Immature natural killer cell (primary cell): ENCODE measurements at regions not wholly inside any gene's neighbourhood (a gene's known extent, or its start where the extent isn't known, plus 50 kb on each side); places are given as distances from the start of the nearest gene placed in this dataset.

ENCODE experiments used
- DNase-seq, 3 donors: peaks; one replicate each; pipeline ENCODE4 v3.0.0; 2022; ENCODE audit warnings: mixed read lengths in 1 of 3
- H3K27ac Mint-ChIP-seq, 6 donors: one replicate each; pipeline ENCODE4 v1.8.0; 2020; ENCODE audit warnings: mixed read lengths in 6 of 6, mild to moderate bottlenecking in 5 of 6, inconsistent platforms in 4 of 6, moderate library complexity in 3 of 6
- H3K27me3 Mint-ChIP-seq, 3 donors: one replicate each; pipeline ENCODE4 v1.8.0; 2020 to 2021; ENCODE audit warnings: low read depth in 3 of 3, mild to moderate bottlenecking in 3 of 3, mixed read lengths in 3 of 3, moderate library complexity in 3 of 3, inconsistent platforms in 1 of 3
- H3K36me3 Mint-ChIP-seq, 3 donors: one replicate each; pipeline ENCODE4 v1.8.0; 2020; ENCODE audit warnings: mixed read lengths in 3 of 3, inconsistent platforms in 2 of 3, mild to moderate bottlenecking in 2 of 3
- H3K4me1 Mint-ChIP-seq, 2 donors: one replicate each; pipeline ENCODE4 v1.8.0; 2020; ENCODE audit warnings: inconsistent platforms in 2 of 2, mild to moderate bottlenecking in 2 of 2, mixed read lengths in 2 of 2, moderate library complexity in 1 of 2
- H3K4me3 Mint-ChIP-seq, 5 donors: one replicate each; pipeline ENCODE4 v1.8.0; 2020; ENCODE audit warnings: mild to moderate bottlenecking in 5 of 5, mixed read lengths in 5 of 5, inconsistent platforms in 3 of 5, moderate library complexity in 3 of 5
- H3K9me3 Mint-ChIP-seq, 6 donors: one replicate each; pipeline ENCODE4 v1.8.0; 2020; ENCODE audit warnings: mild to moderate bottlenecking in 6 of 6, mixed read lengths in 6 of 6, inconsistent platforms in 4 of 6, moderate library complexity in 3 of 6

- Mint-ChIP-seq H3K27me3 (peaks cover 0 to 2% (median 0%) of the 10 kb centered on the region in 3 donors), H3K36me3 (no peaks in the 10 kb centered on the region), H3K9me3 (no peaks in the 10 kb centered on the region), H3K4me3 (no peak overlapping the region), H3K4me1 (no peaks in the 10 kb centered on the region), H3K27ac (no peak overlapping the region)
- no peak for DNase-seq
These were observed 343.9 kb upstream of the TPM1 start for GRCh38 chr15:62698646-62699045.

- Mint-ChIP-seq H3K27ac (no peak overlapping the region), H3K9me3 (no peaks in the 10 kb centered on the region), H3K36me3 (no peaks in the 10 kb centered on the region), H3K4me1 (no peaks in the 10 kb centered on the region), H3K4me3 (no peak overlapping the region), H3K27me3 (no peaks in the 10 kb centered on the region)
- no peak for DNase-seq
These were observed 336.2 kb upstream of the TPM1 start for GRCh38 chr15:62706317-62706716.

GRCh38 chr15:62708470-62708869 lies 334.1 kb upstream of the TPM1 start:
- H3K4me1 Mint-ChIP-seq: no peaks in the 10 kb centered on the region
- no peaks in the 10 kb centered on the region for H3K27me3 Mint-ChIP-seq
- H3K36me3 Mint-ChIP-seq: no peaks in the 10 kb centered on the region
- H3K27ac Mint-ChIP-seq: no peak overlapping the region
- DNase-seq: no peak
- H3K4me3 Mint-ChIP-seq: no peak overlapping the region
- H3K9me3 Mint-ChIP-seq: no peaks in the 10 kb centered on the region

GRCh38 chr15:62709261-62709660 lies 333.3 kb upstream of the TPM1 start:
- Mint-ChIP-seq H3K27me3 (no peaks in the 10 kb centered on the region), H3K4me1 (no peaks in the 10 kb centered on the region), H3K27ac (no peak overlapping the region), H3K36me3 (no peaks in the 10 kb centered on the region), H3K9me3 (no peaks in the 10 kb centered on the region), H3K4me3 (no peak overlapping the region)
- DNase-seq: no peak

GRCh38 chr15:62711691-62712454 lies 330.7 kb upstream of the TPM1 start:
- Mint-ChIP-seq H3K4me1 (no peaks in the 10 kb centered on the region), H3K36me3 (no peaks in the 10 kb centered on the region), H3K9me3 (no peaks in the 10 kb centered on the region), H3K27ac (no peak overlapping the region), H3K27me3 (peaks cover 0 to 3% (median 0%) of the 10 kb centered on the region in 3 donors), H3K4me3 (no peak overlapping the region)
- DNase-seq: no peak

- no peak overlapping the region for H3K4me3 Mint-ChIP-seq
- no peaks in the 10 kb centered on the region for H3K4me1 Mint-ChIP-seq
- no peak for DNase-seq
- H3K9me3 Mint-ChIP-seq: no peaks in the 10 kb centered on the region
- H3K27ac Mint-ChIP-seq: no peak overlapping the region
- H3K27me3 Mint-ChIP-seq: peaks cover 0 to 3% (median 0%) of the 10 kb centered on the region in 3 donors
- H3K36me3 Mint-ChIP-seq: no peaks in the 10 kb centered on the region
These were observed 330.1 kb upstream of the TPM1 start for GRCh38 chr15:62712455-62712839.

GRCh38 chr15:62715946-62716345 lies 326.6 kb upstream of the TPM1 start:
- H3K36me3 Mint-ChIP-seq: no peaks in the 10 kb centered on the region

GRCh38 chr15:62717496-62717895 lies 325.1 kb upstream of the TPM1 start:
- Mint-ChIP-seq H3K9me3 (no peaks in the 10 kb centered on the region), H3K36me3 (no peaks in the 10 kb centered on the region), H3K4me1 (no peaks in the 10 kb centered on the region), H3K27me3 (peaks cover 1 to 3% (median 2%) of the 10 kb centered on the region in 3 donors), H3K4me3 (no peak overlapping the region), H3K27ac (no peak overlapping the region)
- DNase-seq: no peak

More at GRCh38 chr15:62715946-62716345, 326.6 kb upstream of the TPM1 start:
- Mint-ChIP-seq H3K27ac (no peak overlapping the region), H3K9me3 (no peaks in the 10 kb centered on the region), H3K27me3 (peaks cover 1 to 3% (median 1%) of the 10 kb centered on the region in 3 donors), H3K4me3 (no peak overlapping the region), H3K4me1 (no peaks in the 10 kb centered on the region)
- no peak for DNase-seq

GRCh38 chr15:62719316-62719715 lies 323.2 kb upstream of the TPM1 start:
- H3K9me3 Mint-ChIP-seq: no peaks in the 10 kb centered on the region
- no peaks in the 10 kb centered on the region for H3K36me3 Mint-ChIP-seq
- no peak overlapping the region for H3K27ac Mint-ChIP-seq
- no peak overlapping the region for H3K4me3 Mint-ChIP-seq
- peaks cover 1 to 3% (median 2%) of the 10 kb centered on the region in 3 donors for H3K27me3 Mint-ChIP-seq
- H3K4me1 Mint-ChIP-seq: no peaks in the 10 kb centered on the region
- no peak for DNase-seq

- no peak for DNase-seq
- Mint-ChIP-seq H3K27me3 (peaks cover 0 to 4% (median 1%) of the 10 kb centered on the region in 3 donors), H3K9me3 (no peaks in the 10 kb centered on the region), H3K4me1 (no peaks in the 10 kb centered on the region), H3K36me3 (no peaks in the 10 kb centered on the region), H3K27ac (no peak overlapping the region), H3K4me3 (no peak overlapping the region)
These were observed 320.3 kb upstream of the TPM1 start for GRCh38 chr15:62722237-62722636.

- Mint-ChIP-seq H3K4me3 (no peak overlapping the region), H3K9me3 (no peaks in the 10 kb centered on the region), H3K27ac (no peak overlapping the region), H3K36me3 (no peaks in the 10 kb centered on the region), H3K4me1 (no peaks in the 10 kb centered on the region), H3K27me3 (peaks cover 0 to 4% (median 2%) of the 10 kb centered on the region in 3 donors)
- DNase-seq: no peak
These were observed 316.1 kb upstream of the TPM1 start for GRCh38 chr15:62726461-62726860.

GRCh38 chr15:62727501-62727900 lies 315.0 kb upstream of the TPM1 start:
- Mint-ChIP-seq H3K4me1 (no peaks in the 10 kb centered on the region), H3K27ac (no peak overlapping the region), H3K36me3 (no peaks in the 10 kb centered on the region), H3K9me3 (no peaks in the 10 kb centered on the region), H3K4me3 (no peak overlapping the region), H3K27me3 (peaks cover 0 to 7% (median 2%) of the 10 kb centered on the region in 3 donors)
- DNase-seq: no peak

GRCh38 chr15:62730825-62731224 lies 311.7 kb upstream of the TPM1 start:
- Mint-ChIP-seq H3K4me1 (no peaks in the 10 kb centered on the region), H3K27me3 (peaks cover 2 to 10% (median 2%) of the 10 kb centered on the region in 3 donors)

GRCh38 chr15:62732078-62732477 lies 310.5 kb upstream of the TPM1 start:
- DNase-seq: no peak
- H3K27ac Mint-ChIP-seq: no peak overlapping the region
- H3K4me1 Mint-ChIP-seq: no peaks in the 10 kb centered on the region
- H3K36me3 Mint-ChIP-seq: no peaks in the 10 kb centered on the region
- peaks cover 2 to 11% (median 2%) of the 10 kb centered on the region in 3 donors for H3K27me3 Mint-ChIP-seq
- no peak overlapping the region for H3K4me3 Mint-ChIP-seq
- no peaks in the 10 kb centered on the region for H3K9me3 Mint-ChIP-seq

More at GRCh38 chr15:62730825-62731224, 311.7 kb upstream of the TPM1 start:
- no peak for DNase-seq
- Mint-ChIP-seq H3K4me3 (no peak overlapping the region), H3K27ac (no peak overlapping the region), H3K36me3 (no peaks in the 10 kb centered on the region), H3K9me3 (no peaks in the 10 kb centered on the region)

- no peak overlapping the region for H3K27ac Mint-ChIP-seq
- H3K9me3 Mint-ChIP-seq: no peaks in the 10 kb centered on the region
- H3K4me1 Mint-ChIP-seq: no peaks in the 10 kb centered on the region
- H3K27me3 Mint-ChIP-seq: peaks cover under 1 to 17% (median 2%) of the 10 kb centered on the region in 3 donors
- H3K4me3 Mint-ChIP-seq: no peak overlapping the region
- no peaks in the 10 kb centered on the region for H3K36me3 Mint-ChIP-seq
- DNase-seq: no peak
These were observed 307.8 kb upstream of the TPM1 start for GRCh38 chr15:62734706-62735105.
